Panc1 (cell line): ENCODE measurements at regions not wholly inside any gene's neighbourhood (a gene's known extent, or its start where the extent isn't known, plus 50 kb on each side); places are given as distances from the start of the nearest gene placed in this dataset.

Source experiments
- ATAC-seq: fragments of 200-7000 bp; cut with Tn5 transposase; 2 replicates; pipeline ENCODE4 v1.9.1; 2020; ENCODE audit warnings: mild to moderate bottlenecking, moderate library complexity
- BruUV-seq: library from RNA; stranded (reverse); fragments of 400-500 nt; replicated peaks from 2 replicates; lab custom pipeline; 2021; lab: Mats Ljungman, UMichigan
- CTCF ChIA-PET: fragments of 300-600 bp; sonication (Branson Sonifier 250); formaldehyde crosslinking; loops from one replicate; lab custom pipeline; 2022; ENCODE audit warnings: antibody characterized with exemption; lab: Charles Lee
- POLR2A ChIA-PET: fragments of 300-600 bp; sonication (Branson Sonifier 250); formaldehyde crosslinking; loops from one replicate; lab custom pipeline; 2022; ENCODE audit warnings: antibody characterized with exemption; lab: Charles Lee
- DNase-seq: peaks from one replicate; pipeline ENCODE4 v3.0.0-alpha.2; 2010; ENCODE audit warnings: low read depth, low spot score
- H3K27ac ChIP-seq: 2 replicates; pipeline ENCODE4 v1.5.1; 2011; ENCODE audit warnings: mild to moderate bottlenecking, low read length, inconsistent platforms
- H3K27me3 ChIP-seq: fragments of 200-500 bp; sonication (Bioruptor generic); 2 replicates; pipeline ENCODE4 v1.6.0; 2014; ENCODE audit warnings: low read length, inconsistent platforms; ENCODE audit not compliant: control insufficient read depth, insufficient read depth
- H3K36me3 ChIP-seq: fragments of 200-500 bp; sonication (Bioruptor generic); 2 replicates; pipeline ENCODE4 v1.5.1; 2014; ENCODE audit warnings: inconsistent platforms, mild to moderate bottlenecking, low read length, moderate library complexity; ENCODE audit not compliant: control insufficient read depth, insufficient read depth
- H3K4me1 ChIP-seq: 2 replicates; pipeline ENCODE4 v1.5.1; 2011; ENCODE audit warnings: inconsistent platforms, mild to moderate bottlenecking, low read length, moderate library complexity; ENCODE audit not compliant: control insufficient read depth, insufficient read depth
- H3K4me3 ChIP-seq, 2 experiments: 2 replicates each; pipeline ENCODE4 v1.5.1; 2011 to 2012; ENCODE audit warnings: low read depth in 2 of 2, low read length in 2 of 2, mild to moderate bottlenecking in 2 of 2, inconsistent platforms in 1 of 2, moderate library complexity in 1 of 2
- H3K9me3 ChIP-seq: fragments of 200-500 bp; sonication (Bioruptor generic); 2 replicates; pipeline ENCODE4 v1.5.1; 2014; ENCODE audit warnings: low read depth, mild to moderate bottlenecking, inconsistent platforms, low read length, moderate library complexity; ENCODE audit not compliant: control insufficient read depth, insufficient read depth
- CTCF ChIP-seq: fragments of 450-650 bp; IDR thresholded peaks from 2 replicates; pipeline ENCODE4 v1.5.1; 2017; ENCODE audit warnings: mild to moderate bottlenecking
- POLR2AphosphoS5 ChIP-seq: IDR thresholded peaks from 2 replicates; pipeline ENCODE4 v1.6.1; 2012; ENCODE audit warnings: mild to moderate bottlenecking, low read depth, low read length, moderate library complexity
- SIN3A ChIP-seq: IDR thresholded peaks from 2 replicates; pipeline ENCODE4 v1.6.1; 2012; ENCODE audit warnings: low read depth, mild to moderate bottlenecking, low read length, moderate library complexity, borderline replicate concordance; ENCODE audit not compliant: insufficient read depth
- TCF7L2 ChIP-seq: IDR thresholded peaks from 2 replicates; pipeline ENCODE4 v1.6.1; 2011; ENCODE audit warnings: mild to moderate bottlenecking, low read depth, low read length, inconsistent platforms
- in situ Hi-C: cut with HindIII; loops from 2 replicates; pipeline ENCODE4 v1.10.0; 2016; ENCODE audit warnings: low sequenced_read_pairs, low pct_unique_long_range_greater_than_20kb
- intact Hi-C: fragments of 100-400 bp; cut with micrococcal nuclease; formaldehyde crosslinking; loops from one replicate; pipeline ENCODE4 v1.10.0; 2022; ENCODE audit not compliant: unreplicated experiment
- TF ChIP-seq, protein P1 (sequence below), 2 experiments: IDR thresholded peaks; 2 replicates each; pipeline ENCODE4 v1.6.1; 2011 to 2012; ENCODE audit warnings: low read depth in 2 of 2, control low read depth in 1 of 2, low read length in 1 of 2, mild to moderate bottlenecking in 1 of 2, moderate library complexity in 1 of 2; ENCODE audit not compliant: insufficient read depth in 1 of 2

DNA sequence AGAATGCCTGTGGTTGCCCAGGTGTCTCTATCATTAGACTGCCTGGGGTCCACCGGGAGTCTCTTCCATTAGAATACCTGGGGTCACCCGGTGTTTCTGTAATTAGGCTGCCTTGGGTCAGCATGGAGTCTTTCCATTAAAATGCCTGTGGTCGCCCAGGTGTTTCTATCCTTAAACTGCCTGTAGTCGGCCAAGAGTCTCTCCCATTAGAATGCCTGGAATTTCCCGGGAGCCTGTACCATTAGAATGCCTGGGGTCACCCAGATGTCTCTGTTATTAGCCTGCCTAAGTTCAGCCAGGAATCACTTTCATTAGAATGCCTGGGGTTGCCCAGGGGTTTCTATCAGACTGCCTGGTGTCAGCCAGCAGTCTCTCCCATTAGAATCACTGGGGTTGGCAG is 1492.8 kb downstream of the UQCRFS1 start:
- ChIA-PET CTCF (no interaction called here), POLR2A (no interaction called here)
- intact Hi-C loops: no loop called here
- ATAC-seq (no peak), DNase-seq (no peak)
- Histone ChIP-seq H3K27me3 (no peaks in the 10 kb centered on the region), H3K4me1 (no peaks in the 10 kb centered on the region), H3K4me3 (no peak overlapping the region), H3K27ac (no peak overlapping the region), H3K9me3 (peaks cover 15% of the 10 kb centered on the region; the same call in 1 of the 2 replicates), H3K36me3 (no peaks in the 10 kb centered on the region)
- no TSS peak for BruUV-seq
- TF ChIP-seq, protein P1, sequence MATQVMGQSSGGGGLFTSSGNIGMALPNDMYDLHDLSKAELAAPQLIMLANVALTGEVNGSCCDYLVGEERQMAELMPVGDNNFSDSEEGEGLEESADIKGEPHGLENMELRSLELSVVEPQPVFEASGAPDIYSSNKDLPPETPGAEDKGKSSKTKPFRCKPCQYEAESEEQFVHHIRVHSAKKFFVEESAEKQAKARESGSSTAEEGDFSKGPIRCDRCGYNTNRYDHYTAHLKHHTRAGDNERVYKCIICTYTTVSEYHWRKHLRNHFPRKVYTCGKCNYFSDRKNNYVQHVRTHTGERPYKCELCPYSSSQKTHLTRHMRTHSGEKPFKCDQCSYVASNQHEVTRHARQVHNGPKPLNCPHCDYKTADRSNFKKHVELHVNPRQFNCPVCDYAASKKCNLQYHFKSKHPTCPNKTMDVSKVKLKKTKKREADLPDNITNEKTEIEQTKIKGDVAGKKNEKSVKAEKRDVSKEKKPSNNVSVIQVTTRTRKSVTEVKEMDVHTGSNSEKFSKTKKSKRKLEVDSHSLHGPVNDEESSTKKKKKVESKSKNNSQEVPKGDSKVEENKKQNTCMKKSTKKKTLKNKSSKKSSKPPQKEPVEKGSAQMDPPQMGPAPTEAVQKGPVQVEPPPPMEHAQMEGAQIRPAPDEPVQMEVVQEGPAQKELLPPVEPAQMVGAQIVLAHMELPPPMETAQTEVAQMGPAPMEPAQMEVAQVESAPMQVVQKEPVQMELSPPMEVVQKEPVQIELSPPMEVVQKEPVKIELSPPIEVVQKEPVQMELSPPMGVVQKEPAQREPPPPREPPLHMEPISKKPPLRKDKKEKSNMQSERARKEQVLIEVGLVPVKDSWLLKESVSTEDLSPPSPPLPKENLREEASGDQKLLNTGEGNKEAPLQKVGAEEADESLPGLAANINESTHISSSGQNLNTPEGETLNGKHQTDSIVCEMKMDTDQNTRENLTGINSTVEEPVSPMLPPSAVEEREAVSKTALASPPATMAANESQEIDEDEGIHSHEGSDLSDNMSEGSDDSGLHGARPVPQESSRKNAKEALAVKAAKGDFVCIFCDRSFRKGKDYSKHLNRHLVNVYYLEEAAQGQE (IDR thresholded peaks at IDR 0.05; ENCODE audit: insufficient read depth in 1 of 2, low read depth in 2 of 2, low read length in 1 of 2): no peak
- TF ChIP-seq CTCF (no peak), POLR2AphosphoS5 (no peak), SIN3A (no peak), TCF7L2 (no peak)
- in situ Hi-C loops: no loop called here

- intact Hi-C loops: no loop called here
- ChIA-PET CTCF (no interaction called here), POLR2A (no interaction called here)
- no peaks in the 10 kb centered on the region for H3K27me3 ChIP-seq
- no peak for ATAC-seq
- no peaks in the 10 kb centered on the region for H3K4me1 ChIP-seq
- no peak overlapping the region for H3K4me3 ChIP-seq
- in situ Hi-C loops: no loop called here
- TF ChIP-seq CTCF: no peak
- DNase-seq: no peak
- peaks cover 7% of the 10 kb centered on the region; the same call in 1 of the 2 replicates for H3K9me3 ChIP-seq
- no peak overlapping the region for H3K27ac ChIP-seq
- H3K36me3 ChIP-seq: no peaks in the 10 kb centered on the region
- BruUV-seq: no TSS peak
Observed at GRCh38 chr19:27719034-27719433, 1493.9 kb downstream of the UQCRFS1 start.
